ENCODE measurements at regions not wholly inside any gene's neighbourhood (a gene's known extent, or its start where the extent isn't known, plus 50 kb on each side); places are given as distances from the start of the nearest gene placed in this dataset.

DNA sequence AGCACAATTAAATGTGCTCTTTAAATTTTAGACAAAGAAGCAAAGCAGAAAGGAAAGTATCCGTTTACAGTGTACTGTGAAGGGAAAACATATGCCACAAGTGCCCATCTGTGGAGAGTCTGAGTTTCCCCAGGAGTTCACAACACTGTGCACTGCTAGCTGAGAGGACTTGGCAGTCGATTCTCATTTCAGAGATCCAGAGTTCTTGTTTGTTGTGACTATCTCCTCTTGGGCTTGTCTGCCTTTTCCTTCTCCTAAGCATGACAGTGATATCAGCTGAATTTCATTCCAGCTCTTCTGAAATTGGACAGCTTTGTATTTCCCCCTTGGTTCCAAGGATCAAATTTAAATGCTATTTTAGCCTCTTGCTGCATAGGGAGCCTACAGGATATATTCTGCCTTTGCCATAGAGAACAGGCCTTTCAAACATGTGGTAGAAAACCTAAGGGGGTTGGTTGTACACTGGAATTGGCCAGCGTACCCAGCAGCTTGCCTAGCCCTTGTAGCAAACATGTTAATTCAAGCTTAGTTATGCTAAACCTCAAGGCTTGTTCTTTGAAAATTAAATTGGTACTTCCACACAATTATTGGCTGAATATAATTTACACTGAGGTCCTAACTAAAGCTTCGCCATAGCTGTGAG, 259.2 kb upstream of the NOVA1 start:
- DNase-seq = no peak

DNA sequence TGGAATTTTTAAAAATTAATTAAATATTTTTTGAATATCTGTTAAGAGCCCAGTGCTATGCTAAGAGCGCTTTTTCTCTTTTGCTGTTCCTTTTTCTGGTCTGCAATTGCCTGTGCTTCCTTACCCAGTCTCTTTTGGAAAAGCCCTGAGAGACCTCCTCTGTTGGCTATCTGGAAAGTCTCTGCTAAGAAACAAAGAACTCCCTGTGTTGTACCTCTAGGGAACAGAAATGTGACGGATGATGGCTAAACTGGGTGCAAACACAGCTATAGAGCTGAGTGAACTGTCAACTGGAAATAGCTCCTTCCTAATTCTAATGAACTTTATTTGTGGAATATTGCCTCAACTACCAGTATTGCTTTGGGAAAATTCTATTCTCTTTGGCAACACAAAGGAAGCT, 261.6 kb upstream of the NOVA1 start:
- no peak for DNase-seq

DNA sequence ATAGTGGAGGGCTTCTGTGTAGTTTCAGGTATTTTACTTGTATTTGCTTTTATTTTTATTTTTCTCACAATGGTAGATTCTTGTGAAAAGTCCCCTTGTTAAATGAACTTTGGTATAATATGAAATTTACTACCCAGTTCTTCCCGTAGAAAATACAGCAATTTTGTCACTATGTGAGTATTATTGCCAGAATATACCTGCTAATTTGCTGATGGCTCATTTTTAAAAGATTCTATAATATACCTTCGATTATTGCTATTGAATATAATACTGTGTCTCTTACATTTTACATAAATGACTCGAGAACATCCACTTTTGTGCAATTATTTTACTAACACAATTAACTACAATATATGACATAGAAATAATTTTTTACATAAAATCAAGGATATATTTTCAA, 262.3 kb upstream of the NOVA1 start:
- no peak for DNase-seq

DNA sequence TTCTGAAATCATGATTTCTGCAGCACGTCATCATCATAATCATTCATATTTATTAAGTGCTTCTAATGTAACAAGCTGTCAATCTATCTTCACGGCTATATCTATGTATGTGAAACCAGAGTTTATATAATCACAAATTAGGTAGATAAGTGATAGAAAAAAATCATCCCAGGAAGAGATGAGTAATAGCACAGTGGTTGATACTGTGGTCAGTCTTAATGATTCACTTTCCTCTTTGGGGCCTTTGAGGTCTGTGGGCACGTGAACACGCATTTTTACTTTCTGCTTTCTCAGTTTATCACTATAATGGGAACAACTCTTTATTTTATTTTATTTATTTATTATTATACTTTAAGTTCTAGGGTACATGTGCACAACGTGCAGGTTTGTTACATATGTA, 265.9 kb upstream of the NOVA1 start:
- DNase-seq = no peak

DNA sequence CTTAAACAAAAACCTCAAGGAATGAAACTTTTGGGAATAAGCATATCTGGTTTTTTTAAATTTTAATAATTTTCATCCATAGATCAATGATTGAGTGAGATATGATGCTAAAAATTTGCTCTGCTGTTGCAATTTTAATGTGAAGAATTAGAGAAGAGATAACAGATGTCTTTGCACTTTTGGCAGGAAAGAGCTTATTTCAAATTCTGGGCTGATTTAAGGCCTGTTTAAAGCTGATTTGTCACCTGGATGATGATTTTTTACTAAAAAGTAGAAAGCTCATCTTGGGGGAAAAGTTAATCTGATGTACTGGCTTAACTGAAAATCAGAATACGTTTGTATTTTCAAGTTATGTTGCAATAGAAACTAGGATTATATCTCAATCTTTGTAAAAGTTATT, 268.9 kb upstream of the NOVA1 start:
- no peak for DNase-seq

DNA sequence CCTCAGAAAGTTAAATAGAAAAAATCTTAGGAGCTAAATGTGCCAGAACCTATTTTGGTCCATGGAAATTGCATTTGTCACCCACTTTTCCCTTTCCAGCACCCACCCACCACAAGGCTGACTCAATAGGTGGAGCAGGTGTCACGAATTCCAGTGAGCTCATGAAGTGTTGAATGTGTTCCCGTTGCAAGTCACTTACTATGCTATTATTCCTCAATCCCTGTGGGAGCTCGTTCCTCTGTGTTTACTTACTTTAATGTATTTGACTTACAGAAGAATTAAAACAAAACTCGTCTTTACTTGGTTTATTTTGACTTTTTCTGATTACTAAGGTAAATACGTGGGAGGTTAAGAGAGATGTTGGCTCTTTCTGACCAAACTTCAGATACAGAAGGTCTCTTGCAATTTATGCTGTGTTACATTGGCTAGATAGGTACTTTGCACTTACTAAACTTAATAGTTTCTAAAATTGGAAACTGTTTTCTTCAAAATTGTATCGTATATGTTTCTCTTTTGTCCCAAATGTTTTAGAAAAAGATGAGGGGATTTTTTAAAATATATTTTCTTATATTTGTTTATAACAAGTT, 269.4 kb upstream of the NOVA1 start:
- no peak for DNase-seq

DNA sequence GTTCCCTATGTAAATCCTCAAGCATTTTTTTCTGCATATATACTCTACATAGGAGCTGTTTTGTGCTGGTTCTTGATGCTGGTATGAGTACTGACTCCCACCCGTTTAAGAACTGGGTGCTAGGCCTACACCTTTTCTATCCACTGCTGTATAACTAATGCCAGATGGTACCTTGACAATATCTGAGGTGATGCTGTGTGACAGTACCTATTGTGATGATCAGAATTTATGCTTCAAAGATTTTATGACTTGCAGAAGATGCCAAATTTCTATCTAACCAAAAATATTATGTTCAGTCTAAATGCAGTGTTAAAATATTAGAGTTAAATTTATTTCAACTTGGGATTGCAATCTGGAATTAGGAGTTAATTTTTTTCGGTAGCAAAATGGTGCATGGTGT, 272.3 kb upstream of the NOVA1 start:
- no peak for DNase-seq

DNA sequence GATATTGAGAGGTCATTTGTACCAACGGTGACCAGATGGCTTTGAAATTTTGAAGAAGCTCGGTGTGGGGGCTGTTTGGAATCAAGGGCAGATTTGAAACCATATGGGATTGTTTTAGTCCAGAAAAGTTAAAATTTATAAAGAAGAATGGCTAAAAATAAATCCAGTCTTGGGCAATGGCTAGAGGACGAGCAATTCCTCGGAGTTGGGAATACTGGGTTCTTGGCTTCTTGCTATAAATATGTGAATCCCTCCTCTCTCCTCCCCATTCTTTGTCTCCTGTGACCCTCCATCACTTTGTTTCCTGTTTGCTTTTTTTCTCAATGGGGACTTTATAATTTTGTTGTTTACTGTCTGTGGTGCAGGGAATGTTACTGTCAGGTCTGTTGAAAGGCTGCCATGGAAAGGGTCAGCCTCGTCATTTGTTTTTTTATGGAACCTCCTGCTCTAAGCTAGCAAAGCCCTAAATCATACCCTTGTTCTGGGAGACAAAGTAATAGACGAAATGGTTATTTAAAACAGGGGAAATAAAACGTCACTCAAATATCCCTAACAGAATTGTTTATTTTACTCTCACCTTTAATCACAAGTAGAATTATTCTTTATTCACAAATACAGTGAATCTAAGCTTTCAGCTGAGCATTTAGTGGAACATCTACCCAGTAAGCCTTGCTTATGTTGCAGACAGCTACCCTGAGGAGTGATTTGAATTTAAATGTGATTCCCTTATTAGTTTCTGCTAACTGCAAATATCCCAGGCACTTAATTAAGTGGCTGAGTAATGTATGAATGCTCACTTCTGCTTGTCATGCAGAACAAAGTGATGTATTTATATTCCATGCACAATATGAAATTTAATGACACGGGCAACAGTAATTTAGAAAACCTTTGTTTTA, 273.1 kb upstream of the NOVA1 start:
- DNase-seq = no peak

DNA sequence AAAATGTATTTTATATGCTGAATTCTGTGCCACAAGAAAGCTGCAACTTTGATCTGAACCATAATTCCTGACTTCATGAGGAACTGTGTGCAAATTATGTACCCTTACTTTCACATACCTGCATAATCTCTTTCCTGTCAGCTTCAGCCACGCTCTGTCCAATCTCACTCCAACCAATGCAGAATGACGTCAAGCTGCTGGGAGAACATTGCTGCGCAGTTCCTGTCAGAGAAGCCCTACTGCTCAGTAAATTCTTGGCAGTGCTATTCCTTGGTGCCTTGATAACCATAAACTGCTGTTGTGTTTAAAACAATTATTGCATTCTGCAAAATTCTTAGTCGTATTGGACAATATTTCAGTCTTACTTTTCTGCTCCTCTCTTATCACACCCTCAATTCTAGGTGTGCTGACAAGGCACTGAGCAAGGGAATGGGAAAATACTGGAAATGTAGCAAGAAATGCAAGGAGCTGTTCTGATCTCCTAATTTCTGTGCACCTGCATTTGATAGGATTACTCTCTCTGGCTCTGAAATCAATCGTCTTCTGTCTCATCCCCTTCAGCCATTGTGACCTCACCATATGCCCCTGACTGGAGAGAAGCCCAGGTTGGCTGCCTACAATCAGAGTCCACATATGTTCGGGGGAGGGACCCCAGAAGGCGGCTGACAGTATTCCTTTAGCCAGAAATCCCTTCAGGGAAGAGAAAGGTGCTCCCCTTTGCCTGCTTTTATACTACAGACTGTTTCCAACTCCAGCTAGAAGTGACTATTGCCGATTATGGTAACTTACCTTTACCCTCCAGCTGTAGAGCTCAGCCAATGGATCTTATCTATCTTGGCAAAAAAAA, 274.9 kb upstream of the NOVA1 start:
- DNase-seq = no peak

DNA sequence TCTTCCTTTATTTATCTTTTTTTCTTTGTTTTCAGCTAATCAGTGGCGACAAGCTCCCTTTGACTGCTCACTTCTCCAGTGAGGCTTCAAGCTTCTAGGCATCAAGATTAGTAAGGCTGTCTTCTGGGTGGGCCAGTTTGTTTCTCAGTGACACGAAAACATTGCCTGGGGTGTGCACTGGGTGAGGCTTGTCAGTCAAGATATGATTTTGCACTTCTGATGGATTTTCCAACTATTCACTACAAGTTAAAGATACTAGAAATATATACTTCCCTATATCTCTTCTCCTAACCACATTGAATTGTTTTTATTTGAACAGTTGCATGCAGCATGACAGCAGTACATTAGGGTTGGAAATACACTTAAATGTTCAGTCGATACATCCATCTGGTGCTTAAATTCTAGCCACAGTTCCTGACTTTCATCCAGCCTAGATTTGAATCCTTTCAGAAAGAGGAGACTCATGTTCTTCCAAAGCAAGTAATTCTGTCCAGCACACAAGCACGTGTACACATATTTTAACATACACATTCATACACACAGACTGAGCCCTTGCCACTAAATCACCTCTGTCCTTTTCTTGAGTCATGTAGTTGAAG, 275.6 kb upstream of the NOVA1 start:
- no peak for DNase-seq

DNA sequence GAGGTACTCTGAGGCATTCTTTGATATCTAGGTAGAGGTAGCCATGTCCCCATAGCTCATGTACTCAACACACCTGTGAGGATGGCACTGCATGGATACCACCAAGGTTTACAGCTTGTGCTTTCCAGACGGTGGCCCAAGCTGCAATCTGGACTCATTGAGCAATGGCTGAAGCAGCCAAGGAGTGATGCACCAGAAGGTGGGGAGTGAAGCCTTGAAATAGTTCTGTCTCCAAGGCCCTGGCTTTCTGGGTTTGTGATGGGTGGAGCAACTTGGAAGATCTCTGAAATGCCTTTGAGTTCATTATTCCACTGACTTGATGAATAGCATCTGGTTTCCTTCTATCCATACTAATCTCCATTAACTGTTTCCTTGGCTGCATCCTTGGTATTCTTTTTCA, 290.0 kb upstream of the NOVA1 start:
- no peak for DNase-seq

DNA sequence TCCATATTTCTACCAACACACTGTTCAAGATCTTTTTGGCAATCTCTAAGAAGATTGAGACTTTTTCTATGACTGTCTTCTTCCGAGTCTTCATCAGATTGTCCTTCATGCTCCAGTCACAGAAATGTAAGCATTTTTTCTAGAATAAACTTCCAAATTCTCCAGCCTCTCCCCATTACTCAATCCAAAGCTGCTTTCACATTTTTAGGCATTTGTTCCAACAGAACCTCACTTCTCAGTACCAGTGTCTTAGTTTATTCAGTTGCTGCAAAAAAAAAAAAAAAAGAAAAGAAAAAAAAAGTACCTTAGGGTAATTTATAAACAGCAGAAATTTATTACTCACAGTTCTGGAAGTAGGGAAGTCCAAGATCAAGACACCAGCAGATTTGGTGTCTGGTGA, 290.8 kb upstream of the NOVA1 start:
- DNase-seq = no peak

DNA sequence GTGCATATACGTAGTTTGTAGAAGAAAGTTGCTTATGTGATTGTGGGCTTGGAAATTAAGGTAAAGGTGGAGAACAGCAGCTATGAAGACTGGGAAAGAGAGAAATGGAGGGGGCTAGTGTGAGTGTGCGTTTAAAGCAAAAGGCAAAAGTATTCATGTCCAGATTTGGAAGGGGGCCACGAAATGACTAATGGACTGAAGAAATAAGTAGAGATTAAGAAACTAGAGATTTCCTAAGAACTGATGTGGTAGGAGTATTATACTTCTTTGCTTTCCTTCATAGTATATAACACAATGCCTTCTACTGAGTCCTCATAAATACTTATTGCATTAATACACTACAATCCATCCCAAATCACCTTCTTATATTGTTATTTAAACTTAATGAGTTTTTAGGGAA, 298.6 kb upstream of the NOVA1 start:
- DNase-seq = no peak

DNA sequence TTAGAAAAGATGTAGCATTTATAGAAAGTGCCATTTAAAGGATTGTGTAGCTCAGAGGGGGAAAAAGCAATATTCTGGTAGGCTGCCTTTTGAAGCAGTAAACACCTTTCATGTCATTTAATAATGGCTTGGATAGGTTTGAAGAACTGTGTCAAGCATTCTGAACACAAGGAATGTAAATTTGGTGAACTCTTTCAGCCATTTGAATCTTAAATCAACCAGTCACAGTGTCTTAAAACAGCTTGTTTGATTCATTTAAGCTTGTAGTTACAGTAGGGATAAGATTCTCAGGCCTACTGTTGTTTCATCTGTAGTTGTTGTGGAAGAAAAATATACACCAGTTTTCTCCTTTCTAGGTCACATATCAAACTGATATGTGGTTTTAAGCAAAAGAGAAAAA, 299.4 kb upstream of the NOVA1 start:
- no peak for DNase-seq

DNA sequence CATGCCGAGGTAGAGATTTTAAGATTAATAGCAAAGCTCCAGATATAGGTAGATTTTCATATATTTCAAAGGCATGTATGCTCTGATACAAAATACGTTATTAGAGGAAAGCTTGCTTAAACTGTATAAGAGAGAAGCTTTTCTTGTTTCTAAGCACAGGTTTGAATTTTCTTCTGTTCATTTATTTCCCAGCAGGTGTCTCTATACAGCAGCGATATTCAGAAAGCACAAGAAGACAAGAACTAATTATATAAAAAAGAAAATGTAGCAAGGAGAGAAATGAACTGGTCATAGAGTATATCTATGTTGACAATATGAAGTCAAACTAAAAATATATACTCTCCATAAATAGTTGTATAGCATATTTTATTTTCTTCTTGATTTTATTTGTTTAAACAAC, 307.4 kb upstream of the NOVA1 start:
- DNase-seq = no peak

DNA sequence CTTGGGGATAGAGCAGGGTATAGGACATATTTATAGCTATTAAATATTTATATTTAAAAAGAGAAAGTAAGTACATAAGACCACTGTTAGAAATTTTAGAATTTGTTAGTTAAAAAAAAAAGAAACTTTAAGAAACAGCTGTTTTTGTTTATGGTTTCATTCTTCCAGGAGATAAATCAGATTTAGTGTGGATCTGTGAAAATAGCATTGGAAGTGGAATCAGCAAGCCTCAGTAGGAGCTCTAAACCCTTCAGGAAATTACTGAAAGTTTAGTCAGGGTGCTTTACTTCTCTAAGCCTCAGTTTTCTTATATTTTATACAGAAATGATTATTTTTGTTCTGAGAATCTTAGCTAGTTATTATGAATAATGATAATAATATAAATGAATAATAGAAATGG, 316.0 kb upstream of the NOVA1 start:
- DNase-seq = no peak

DNA sequence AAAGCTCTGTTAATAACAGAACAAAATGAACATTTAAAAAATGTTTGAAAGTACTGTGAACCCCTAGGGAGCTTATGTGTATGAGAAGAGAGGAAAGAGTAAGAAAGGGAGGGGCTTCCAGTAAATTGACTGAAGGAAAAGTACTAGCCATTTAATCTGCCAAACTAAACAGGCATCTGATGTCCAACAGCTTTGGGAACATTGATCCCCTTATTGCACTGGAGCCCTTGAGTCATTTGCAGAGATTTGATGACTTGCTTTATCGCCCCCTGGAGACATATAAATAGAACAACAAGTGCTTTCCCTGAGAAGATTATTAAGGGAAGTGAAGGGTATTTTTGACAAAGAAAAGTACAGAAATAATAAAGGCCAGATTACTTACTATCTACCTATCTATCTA, 319.3 kb upstream of the NOVA1 start:
- DNase-seq = no peak

DNA sequence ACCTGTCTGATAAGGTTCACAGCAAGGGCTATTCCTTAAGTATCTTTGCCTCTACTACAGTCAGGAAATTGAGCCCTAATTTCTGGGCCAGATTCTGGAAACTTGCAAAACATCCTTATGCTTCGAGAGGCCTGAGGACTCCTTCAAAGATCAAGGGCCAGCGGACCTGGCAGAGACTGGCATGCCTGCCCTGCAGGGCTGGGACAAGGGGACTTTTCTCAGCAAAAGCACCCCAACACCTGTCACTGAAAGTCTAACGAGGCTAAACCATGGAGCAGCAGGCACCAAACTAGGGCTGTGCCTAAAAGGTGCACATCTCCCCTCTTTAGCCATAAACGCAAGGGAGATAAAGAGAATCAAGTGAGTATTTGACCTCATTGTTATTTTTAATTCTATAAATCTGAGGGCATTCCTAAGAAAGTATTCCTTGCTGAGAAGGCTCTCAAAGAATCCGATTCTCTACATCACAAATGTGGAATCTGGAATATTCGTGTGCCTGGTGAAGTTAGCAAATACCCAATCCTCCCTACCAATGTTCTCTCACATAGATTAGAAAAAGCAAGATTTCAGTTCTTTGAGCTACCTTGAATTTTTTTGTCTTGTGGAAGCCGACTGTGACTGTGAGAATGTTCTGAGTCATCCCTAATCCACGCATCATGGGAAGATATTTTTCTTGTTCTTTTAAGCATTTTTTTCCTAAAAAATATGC, 328.2 kb upstream of the NOVA1 start:
- no peak for DNase-seq

DNA sequence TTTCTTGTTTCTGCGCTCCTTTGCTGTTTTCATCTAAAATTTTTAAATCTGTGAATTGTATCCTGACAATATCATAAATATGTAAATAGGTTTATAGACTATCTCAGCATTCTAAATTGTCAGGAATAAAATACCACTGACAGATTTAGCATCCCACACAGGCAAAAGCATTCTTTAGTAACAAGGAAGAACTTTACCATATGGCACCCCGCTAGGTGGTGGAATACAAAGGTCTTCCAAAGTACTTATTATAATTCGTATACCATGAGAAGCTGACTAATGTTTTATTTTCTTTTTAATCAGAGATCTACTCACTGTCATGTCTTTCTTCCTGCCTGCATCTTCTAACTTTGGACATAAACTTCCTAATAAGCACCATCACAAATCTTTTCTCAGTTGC, 328.8 kb upstream of the NOVA1 start:
- no peak for DNase-seq

DNA sequence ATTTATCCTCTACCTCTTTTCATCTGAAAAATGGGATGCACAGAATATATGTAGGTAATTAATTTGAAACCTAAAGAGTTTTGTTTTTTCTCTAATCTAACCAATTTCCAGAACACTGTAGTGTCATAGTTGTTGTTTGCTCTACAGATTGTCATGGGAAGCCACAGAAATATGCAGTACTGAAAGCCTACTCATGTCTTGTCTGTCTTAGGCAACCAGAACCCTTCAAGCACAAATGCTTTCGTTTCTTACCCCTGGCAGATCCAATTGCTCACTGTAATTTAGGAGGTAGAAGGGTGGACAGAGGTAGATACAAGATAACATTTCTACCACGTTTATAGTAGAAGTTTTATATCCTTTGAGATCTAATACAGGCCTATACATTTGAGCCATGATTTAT, 330.2 kb upstream of the NOVA1 start:
- no peak for DNase-seq

DNA sequence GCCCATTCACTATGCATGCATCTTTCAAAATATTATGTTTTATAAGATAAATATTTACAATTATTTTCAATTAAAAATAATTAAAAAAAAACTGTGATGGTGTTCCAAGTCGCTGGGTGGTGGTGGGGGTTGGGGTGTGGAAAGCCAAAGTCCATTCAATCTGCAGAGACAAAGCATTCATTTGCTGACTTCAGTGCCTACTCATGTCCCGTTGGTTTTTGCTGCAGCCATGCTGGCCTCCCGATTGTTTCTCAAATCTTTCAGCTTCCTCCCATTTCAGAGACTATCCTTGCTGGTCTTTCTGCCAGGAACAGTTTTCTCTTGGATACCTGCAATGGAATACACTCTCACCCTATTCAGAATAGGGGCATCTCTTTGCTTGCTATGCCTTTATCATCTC, 331.5 kb upstream of the NOVA1 start:
- no peak for DNase-seq

DNA sequence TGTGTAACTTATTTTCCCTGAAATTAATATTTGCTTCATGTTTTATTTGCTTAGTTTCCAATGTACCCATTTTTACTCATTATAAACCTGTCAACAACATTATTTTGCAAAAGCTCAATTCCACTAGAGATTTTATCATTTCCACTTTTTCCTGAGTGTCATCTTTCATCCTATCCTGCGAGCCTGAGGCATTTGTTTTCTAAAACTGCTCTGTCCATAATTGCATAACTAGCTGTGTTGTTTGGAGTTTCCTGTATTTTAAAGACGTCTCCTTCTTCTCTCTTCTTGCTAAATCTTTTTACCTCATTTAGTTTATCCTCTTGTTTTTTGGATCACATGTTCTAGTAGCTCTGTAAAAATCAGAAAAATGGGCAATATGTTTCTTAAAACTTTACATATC, 332.7 kb upstream of the NOVA1 start:
- no peak for DNase-seq
